ENCODE measurements at regions not wholly inside any gene's neighbourhood (a gene's known extent, or its start where the extent isn't known, plus 50 kb on each side); places are given as distances from the start of the nearest gene placed in this dataset.

GRCh38 chr2:149841396-149841795 is 253.8 kb upstream of the MMADHC start:
- Histone ChIP-seq H4K20me1 (ENCODE audit: insufficient read depth, low read length) (no peaks in the 10 kb centered on the region), H3K4me3 (ENCODE audit: insufficient read depth, low read length) (no peak overlapping the region), H3K27me3 (ENCODE audit: insufficient read depth, low read length) (no peaks in the 10 kb centered on the region), H3K9me3 (ENCODE audit: low read depth, low read length) (no peaks in the 10 kb centered on the region), H3K4me2 (ENCODE audit: insufficient read depth, low read length) (no peak overlapping the region), H3K79me2 (ENCODE audit: insufficient read depth, low read length) (no peaks in the 10 kb centered on the region), H3K4me1 (ENCODE audit: insufficient read depth, low read length) (no peaks in the 10 kb centered on the region), H3K36me3 (ENCODE audit: insufficient read depth, low read length) (no peaks in the 10 kb centered on the region), H2AFZ (ENCODE audit: low read length) (no peak overlapping the region), H3K27ac (ENCODE audit: low read depth, low read length) (no peak overlapping the region)
- no peak for TF ChIP-seq CTCF (IDR thresholded peaks at IDR 0.05; ENCODE audit: extremely low read depth, low read depth, low read length)
- DNase-seq (ENCODE audit: insufficient read length, low spot score, missing footprints) = no peak

- no peaks in the 10 kb centered on the region for H4K20me1 ChIP-seq (ENCODE audit: insufficient read depth, low read length)
- no peaks in the 10 kb centered on the region for H3K27me3 ChIP-seq (ENCODE audit: insufficient read depth, low read length)
- H3K4me3 ChIP-seq (ENCODE audit: insufficient read depth, low read length) = no peak overlapping the region
- no peaks in the 10 kb centered on the region for H3K79me2 ChIP-seq (ENCODE audit: insufficient read depth, low read length)
- no peak overlapping the region for H2AFZ ChIP-seq (ENCODE audit: low read length)
- no peaks in the 10 kb centered on the region for H3K9me3 ChIP-seq (ENCODE audit: low read depth, low read length)
- H3K27ac ChIP-seq (ENCODE audit: low read depth, low read length) = no peak overlapping the region
- no peak for DNase-seq (ENCODE audit: insufficient read length, low spot score, missing footprints)
- H3K4me2 ChIP-seq (ENCODE audit: insufficient read depth, low read length) = no peak overlapping the region
- no peak for TF ChIP-seq CTCF (IDR thresholded peaks at IDR 0.05; ENCODE audit: extremely low read depth, low read depth, low read length)
- H3K4me1 ChIP-seq (ENCODE audit: insufficient read depth, low read length) = peaks cover 3% of the 10 kb centered on the region
- H3K36me3 ChIP-seq (ENCODE audit: insufficient read depth, low read length) = no peaks in the 10 kb centered on the region
Measured at GRCh38 chr2:149832324-149832723, 244.7 kb upstream of the MMADHC start.

GRCh38 chr2:149828520-149829210 is 241.1 kb upstream of the MMADHC start:
- no peak overlapping the region for H3K4me2 ChIP-seq (ENCODE audit: insufficient read depth, low read length)
- H4K20me1 ChIP-seq (ENCODE audit: insufficient read depth, low read length) = no peaks in the 10 kb centered on the region
- no peak for DNase-seq (ENCODE audit: insufficient read length, low spot score, missing footprints)
- H3K9me3 ChIP-seq (ENCODE audit: low read depth, low read length) = no peaks in the 10 kb centered on the region
- H3K27me3 ChIP-seq (ENCODE audit: insufficient read depth, low read length) = no peaks in the 10 kb centered on the region
- no peak overlapping the region for H2AFZ ChIP-seq (ENCODE audit: low read length)
- TF ChIP-seq CTCF (IDR thresholded peaks at IDR 0.05; ENCODE audit: extremely low read depth, low read depth, low read length) = no peak
- no peak overlapping the region for H3K27ac ChIP-seq (ENCODE audit: low read depth, low read length)
- no peaks in the 10 kb centered on the region for H3K79me2 ChIP-seq (ENCODE audit: insufficient read depth, low read length)
- no peaks in the 10 kb centered on the region for H3K36me3 ChIP-seq (ENCODE audit: insufficient read depth, low read length)
- H3K4me1 ChIP-seq (ENCODE audit: insufficient read depth, low read length) = peaks cover 3% of the 10 kb centered on the region
- no peak overlapping the region for H3K4me3 ChIP-seq (ENCODE audit: insufficient read depth, low read length)

GRCh38 chr2:149827585-149828126 is 240.1 kb upstream of the MMADHC start:
- Histone ChIP-seq H3K4me2 (ENCODE audit: insufficient read depth, low read length) (no peak overlapping the region), H3K4me1 (ENCODE audit: insufficient read depth, low read length) (peaks cover 3% of the 10 kb centered on the region), H3K27me3 (ENCODE audit: insufficient read depth, low read length) (no peaks in the 10 kb centered on the region), H3K79me2 (ENCODE audit: insufficient read depth, low read length) (no peaks in the 10 kb centered on the region), H3K9me3 (ENCODE audit: low read depth, low read length) (no peaks in the 10 kb centered on the region), H3K4me3 (ENCODE audit: insufficient read depth, low read length) (no peak overlapping the region), H3K36me3 (ENCODE audit: insufficient read depth, low read length) (no peaks in the 10 kb centered on the region), H4K20me1 (ENCODE audit: insufficient read depth, low read length) (no peaks in the 10 kb centered on the region), H3K27ac (ENCODE audit: low read depth, low read length) (no peak overlapping the region), H2AFZ (ENCODE audit: low read length) (no peak overlapping the region)
- no peak for DNase-seq (ENCODE audit: insufficient read length, low spot score, missing footprints)
- no peak for TF ChIP-seq CTCF (IDR thresholded peaks at IDR 0.05; ENCODE audit: extremely low read depth, low read depth, low read length)

Measured in osteoblast (primary cell).